ENCODE measurements at regions not wholly inside any gene's neighbourhood (a gene's known extent, or its start where the extent isn't known, plus 50 kb on each side); places are given as distances from the start of the nearest gene placed in this dataset.

GRCh38 chr20:54865273-54865672, 389.9 kb downstream of the DOK5 start:
- no peak overlapping the region for H3K4me3 Mint-ChIP-seq
- no CpG with 5 or more reads among the region's 4 CpGs for WGBS (ENCODE audit: extremely low coverage, insufficient read length, low lambda C conversion rate)

More at GRCh38 chr20:54865273-54865672, 389.9 kb downstream of the DOK5 start:
- no peaks in the 10 kb centered on the region for H3K9me3 ChIP-seq (ENCODE audit: control insufficient read depth, low read depth, low read length)
- H4K8ac ChIP-seq (replicated peaks; ENCODE audit: insufficient read length, low read depth, low read length) = no peak overlapping the region
- no peaks in the 10 kb centered on the region for H3K27me3 Mint-ChIP-seq (ENCODE audit: low read depth)
- DNase-seq = no peak
- no peak overlapping the region for H4K5ac ChIP-seq (ENCODE audit: insufficient read length, low read depth, low read length)
- H3K9ac ChIP-seq (ENCODE audit: extremely low read depth, insufficient read length, low read length) = no peak overlapping the region
- no peak overlapping the region for H3K18ac ChIP-seq (ENCODE audit: insufficient read length, low read depth, low read length)
- no peaks in the 10 kb centered on the region for H3K79me2 ChIP-seq (ENCODE audit: insufficient read depth, low read length)
- H2BK15ac ChIP-seq (ENCODE audit: low read depth, low read length) = no peak overlapping the region
- no peak overlapping the region for H2BK12ac ChIP-seq (ENCODE audit: insufficient read length, low read depth, low read length)
- H3K27me3 ChIP-seq (ENCODE audit: insufficient read depth, low read length) = no peaks in the 10 kb centered on the region
- H2BK5ac ChIP-seq (ENCODE audit: insufficient read length, low read length) = no peak overlapping the region
- no peak overlapping the region for H3K27ac Mint-ChIP-seq
- H4K20me1 ChIP-seq (ENCODE audit: control insufficient read depth, insufficient read depth, insufficient read length) = no peaks in the 10 kb centered on the region
- no peak overlapping the region for H4K91ac ChIP-seq (ENCODE audit: insufficient read length, low read depth, low read length)
- H2BK20ac ChIP-seq (ENCODE audit: low read depth, low read length, poor library complexity, severe bottlenecking) = no peak overlapping the region
- H3K36me3 Mint-ChIP-seq (ENCODE audit: insufficient read depth in 1 of 3, low read depth in 3 of 3) = no peaks in the 10 kb centered on the region
- H3K23ac ChIP-seq (ENCODE audit: insufficient read length, low read depth, low read length) = no peak overlapping the region
- H3K27ac ChIP-seq (ENCODE audit: insufficient read length, low read depth, low read length) = no peak overlapping the region
- peaks cover 0 to 4% of the 10 kb centered on the region in 2 experiments; a peak in 1 of 4 replicates for H3K4me1 Mint-ChIP-seq
- no peak overlapping the region for H3T11ph ChIP-seq (ENCODE audit: low read length)
- H2AK5ac ChIP-seq (ENCODE audit: insufficient read length, low read length) = no peak overlapping the region
- no peak overlapping the region for H3K56ac ChIP-seq (ENCODE audit: insufficient read length, low read depth, low read length)
- no peak overlapping the region for H3K4ac ChIP-seq (ENCODE audit: low read depth, low read length)
- no peaks in the 10 kb centered on the region for H3K4me1 ChIP-seq (ENCODE audit: insufficient read depth, low read length)
- TF ChIP-seq CTCF (conservative IDR thresholded peaks at IDR 0.05) = no peak
- H2AFZ ChIP-seq (ENCODE audit: low read length) = no peak overlapping the region
- H3K79me1 ChIP-seq (ENCODE audit: insufficient read depth, low read depth, low read length, poor library complexity, severe bottlenecking) = no peaks in the 10 kb centered on the region
- no peak overlapping the region for H2BK120ac ChIP-seq (ENCODE audit: low read depth, low read length, poor library complexity, severe bottlenecking)
- H3K14ac ChIP-seq (ENCODE audit: insufficient read depth, low read length) = no peak overlapping the region
- H3K23me2 ChIP-seq (ENCODE audit: insufficient read length, low read depth, low read length, poor library complexity, severe bottlenecking) = no peaks in the 10 kb centered on the region
- H3K4me2 ChIP-seq (ENCODE audit: insufficient read depth, insufficient read length, low read length) = no peak overlapping the region
- H3K9me3 Mint-ChIP-seq = no peaks in the 10 kb centered on the region

All from H9 (cell line).